HEK293T (cell line): ENCODE measurements at regions not wholly inside any gene's neighbourhood (a gene's known extent, or its start where the extent isn't known, plus 50 kb on each side); places are given as distances from the start of the nearest gene placed in this dataset.

Experiments used
- CTCF ChIA-PET: fragments of 350-600 bp; formaldehyde crosslinking; extraction: SDS; loops from one replicate; lab custom pipeline; 2021; ENCODE audit warnings: antibody characterized with exemption, inconsistent platforms; lab: Yijun Ruan, JAX
- POLR2A ChIA-PET: fragments of 350-600 bp; formaldehyde crosslinking; extraction: SDS; loops from one replicate; lab custom pipeline; 2020; ENCODE audit warnings: antibody characterized with exemption, inconsistent platforms; lab: Yijun Ruan, JAX
- DNase-seq: peaks from one replicate; pipeline ENCODE4 v3.0.0; 2012; ENCODE audit warnings: mixed read lengths; ENCODE audit errors: extremely low spot score
- ARNT ChIP-seq: fragments of 450-650 bp; IDR thresholded peaks from 2 replicates; pipeline ENCODE4 v1.6.1; 2017; ENCODE audit warnings: mild to moderate bottlenecking
- BHLHE40 ChIP-seq: fragments of 450-650 bp; IDR thresholded peaks from 2 replicates; pipeline ENCODE4 v1.6.1; 2016; ENCODE audit warnings: mild to moderate bottlenecking, moderate library complexity, borderline replicate concordance
- CTBP1 ChIP-seq: fragments of 450-650 bp; IDR thresholded peaks from 2 replicates; pipeline ENCODE4 v1.6.1; 2016; ENCODE audit warnings: borderline replicate concordance
- ELF4 ChIP-seq: fragments of 450-650 bp; IDR thresholded peaks from 2 replicates; pipeline ENCODE4 v1.6.1; 2017; ENCODE audit warnings: antibody characterized with exemption
- FOXA1 ChIP-seq: fragments of 450-650 bp; IDR thresholded peaks from 2 replicates; pipeline ENCODE4 v1.6.1; 2016; ENCODE audit warnings: mild to moderate bottlenecking
- FOXK2 ChIP-seq: fragments of 450-650 bp; IDR thresholded peaks from 2 replicates; pipeline ENCODE4 v1.6.1; 2016; ENCODE audit warnings: mild to moderate bottlenecking
- FOXM1 ChIP-seq: fragments of 450-650 bp; IDR thresholded peaks from 2 replicates; pipeline ENCODE4 v1.6.1; 2017; ENCODE audit warnings: mild to moderate bottlenecking, borderline replicate concordance
- HDGF ChIP-seq: fragments of 450-650 bp; IDR thresholded peaks from 2 replicates; pipeline ENCODE4 v1.6.1; 2017; ENCODE audit warnings: antibody characterized with exemption, borderline replicate concordance
- L3MBTL2 ChIP-seq: fragments of 450-650 bp; conservative IDR thresholded peaks from 2 replicates; pipeline ENCODE4 v1.6.1; 2016; ENCODE audit warnings: mild to moderate bottlenecking
- LEF1 ChIP-seq: fragments of 450-650 bp; IDR thresholded peaks from 2 replicates; pipeline ENCODE4 v1.6.1; 2017; ENCODE audit warnings: mild to moderate bottlenecking, borderline replicate concordance
- NFRKB ChIP-seq: fragments of 450-650 bp; IDR thresholded peaks from 2 replicates; pipeline ENCODE4 v1.6.1; 2016; ENCODE audit warnings: mild to moderate bottlenecking, moderate library complexity
- SP1 ChIP-seq: fragments of 450-650 bp; IDR thresholded peaks from 2 replicates; pipeline ENCODE4 v1.6.1; 2017
- SUZ12 ChIP-seq: fragments of 450-650 bp; IDR thresholded peaks from 2 replicates; pipeline ENCODE4 v1.6.1; 2016; ENCODE audit warnings: mild to moderate bottlenecking
- TARDBP ChIP-seq: fragments of 450-650 bp; IDR thresholded peaks from 2 replicates; pipeline ENCODE4 v1.6.1; 2016
- ZNF384 ChIP-seq: fragments of 450-650 bp; IDR thresholded peaks from 2 replicates; pipeline ENCODE4 v1.6.1; 2016
- TF ChIP-seq, protein P1 (sequence below): fragments of 450-650 bp; IDR thresholded peaks from 2 replicates; pipeline ENCODE4 v1.6.1; 2016

- TF ChIP-seq FOXM1 (no peak), CTBP1 (no peak), TARDBP (no peak), ELF4 (no peak), ZNF384 (no peak), LEF1 (no peak), FOXK2 (no peak), NFRKB (no peak), L3MBTL2 (no peak), ARNT (no peak), FOXA1 (no peak), BHLHE40 (no peak), SUZ12 (no peak)
- TF ChIP-seq, protein P1, sequence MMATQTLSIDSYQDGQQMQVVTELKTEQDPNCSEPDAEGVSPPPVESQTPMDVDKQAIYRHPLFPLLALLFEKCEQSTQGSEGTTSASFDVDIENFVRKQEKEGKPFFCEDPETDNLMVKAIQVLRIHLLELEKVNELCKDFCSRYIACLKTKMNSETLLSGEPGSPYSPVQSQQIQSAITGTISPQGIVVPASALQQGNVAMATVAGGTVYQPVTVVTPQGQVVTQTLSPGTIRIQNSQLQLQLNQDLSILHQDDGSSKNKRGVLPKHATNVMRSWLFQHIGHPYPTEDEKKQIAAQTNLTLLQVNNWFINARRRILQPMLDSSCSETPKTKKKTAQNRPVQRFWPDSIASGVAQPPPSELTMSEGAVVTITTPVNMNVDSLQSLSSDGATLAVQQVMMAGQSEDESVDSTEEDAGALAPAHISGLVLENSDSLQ: no peak
- DNase-seq: no peak
- ChIA-PET POLR2A (no interaction called here), CTCF (interaction anchor here (0.6 kb wide), 1 partner anchor 9 kb away, joined by 3 read pairs; no protein-coding TSS in a partner anchor)
Observed at GRCh38 chr13:32910530-32910929, 105.7 kb upstream of the KL start.

- ChIA-PET POLR2A (no interaction called here), CTCF (no interaction called here)
- TF ChIP-seq HDGF (no peak), L3MBTL2 (no peak), LEF1 (no peak), TARDBP (no peak), SUZ12 (no peak), NFRKB (no peak), FOXK2 (no peak), ARNT (no peak), SP1 (no peak), FOXA1 (no peak), FOXM1 (no peak), ZNF384 (no peak), ELF4 (no peak), CTBP1 (no peak)
- TF ChIP-seq, protein P1: no peak
- peak; percentile 37 for DNase-seq
Observed at GRCh38 chr13:32911506-32911905, 104.7 kb upstream of the KL start.

DNA sequence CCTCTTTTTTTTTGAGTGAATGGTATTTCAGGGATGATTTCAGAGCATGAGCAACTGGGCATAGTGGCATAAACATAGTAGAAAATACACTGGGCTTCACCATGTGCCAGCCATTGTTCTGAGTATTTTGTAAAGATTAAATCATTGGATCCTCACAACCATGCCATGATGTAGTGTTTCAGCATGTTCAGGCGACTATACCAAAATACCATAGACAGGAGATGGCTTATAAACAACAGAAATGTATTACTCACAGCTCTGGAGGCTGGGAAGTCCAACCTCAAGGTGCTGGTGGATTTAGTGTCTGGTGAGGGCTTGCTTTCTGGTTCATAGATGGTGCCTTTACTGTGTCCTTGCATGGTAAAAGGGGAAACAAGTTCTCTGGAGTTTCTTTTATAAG lies 101.5 kb upstream of the KL start:
- DNase-seq: no peak
- ChIA-PET CTCF (no interaction called here), POLR2A (no interaction called here)
- TF ChIP-seq ARNT (no peak), TARDBP (no peak), FOXA1 (no peak), SUZ12 (no peak), ELF4 (no peak), FOXK2 (no peak), LEF1 (no peak), ZNF384 (no peak), BHLHE40 (no peak), FOXM1 (no peak), L3MBTL2 (no peak), SP1 (no peak), HDGF (no peak), CTBP1 (no peak), NFRKB (no peak)
- TF ChIP-seq, protein P1: no peak

- DNase-seq: no peak
- CTCF ChIA-PET: no interaction called here
- POLR2A ChIA-PET: no interaction called here
- TF ChIP-seq TARDBP (no peak), SUZ12 (no peak), BHLHE40 (no peak), ARNT (no peak), SP1 (no peak), FOXK2 (no peak), HDGF (no peak), CTBP1 (no peak), FOXA1 (no peak), NFRKB (no peak), ZNF384 (no peak), ELF4 (no peak), LEF1 (no peak), FOXM1 (no peak), L3MBTL2 (no peak)
- TF ChIP-seq, protein P1: no peak
Observed at GRCh38 chr13:32917504-32917903, 98.7 kb upstream of the KL start.

- POLR2A ChIA-PET: no interaction called here
- CTCF ChIA-PET: no interaction called here
- TF ChIP-seq CTBP1 (no peak), BHLHE40 (no peak), SP1 (no peak), FOXA1 (no peak), ARNT (no peak), SUZ12 (no peak), ZNF384 (no peak), NFRKB (no peak), L3MBTL2 (no peak), LEF1 (no peak), ELF4 (no peak)
- TF ChIP-seq, protein P1: no peak
- DNase-seq: no peak
Observed at GRCh38 chr13:32923725-32924124, 92.5 kb upstream of the KL start.
